BLaER1 treated with 17β-estradiol and CSF1 and Interleukin-3, amounts not matched to agents 10 nM and 100 nM (cell line): ENCODE measurements at regions not wholly inside any gene's neighbourhood (a gene's known extent, or its start where the extent isn't known, plus 50 kb on each side); places are given as distances from the start of the nearest gene placed in this dataset.

Experiments used
- H3K27ac ChIP-seq, 11 experiments: shearing (Covaris generic); formaldehyde crosslinking; 2 replicates each; pipeline ENCODE4 v1.8.1; 2022
- H3K27me3 ChIP-seq, 11 experiments: shearing (Covaris generic); formaldehyde crosslinking; 2 replicates each; pipeline ENCODE4 v1.8.1; 2022
- H3K36me3 ChIP-seq, 11 experiments: shearing (Covaris generic); formaldehyde crosslinking; 2 replicates each; pipeline ENCODE4 v1.8.1; 2022
- H3K4me1 ChIP-seq, 10 experiments: shearing (Covaris generic); formaldehyde crosslinking; 2 replicates each; pipeline ENCODE4 v1.8.1; 2022
- H3K4me2 ChIP-seq, 11 experiments: shearing (Covaris generic); formaldehyde crosslinking; 2 replicates each; pipeline ENCODE4 v1.8.1; 2022
- H3K4me3 ChIP-seq, 10 experiments: shearing (Covaris generic); formaldehyde crosslinking; 2 replicates each; pipeline ENCODE4 v1.8.1; 2022
- H3K9ac ChIP-seq, 11 experiments: shearing (Covaris generic); formaldehyde crosslinking; 2 replicates each; pipeline ENCODE4 v1.8.1; 2022
- H3K9me3 ChIP-seq, 11 experiments: shearing (Covaris generic); formaldehyde crosslinking; replicated peaks in 1 of 11; 2 replicates each; pipeline ENCODE4 v1.8.1; 2022
- H4K20me1 ChIP-seq, 11 experiments: shearing (Covaris generic); formaldehyde crosslinking; 2 replicates each; pipeline ENCODE4 v1.8.1; 2022
- Cebpa-rat ChIP-seq, 11 experiments: shearing (Covaris generic); IDR thresholded peaks; 2 replicates each; pipeline ENCODE4 v1.8.1; 2022

DNA sequence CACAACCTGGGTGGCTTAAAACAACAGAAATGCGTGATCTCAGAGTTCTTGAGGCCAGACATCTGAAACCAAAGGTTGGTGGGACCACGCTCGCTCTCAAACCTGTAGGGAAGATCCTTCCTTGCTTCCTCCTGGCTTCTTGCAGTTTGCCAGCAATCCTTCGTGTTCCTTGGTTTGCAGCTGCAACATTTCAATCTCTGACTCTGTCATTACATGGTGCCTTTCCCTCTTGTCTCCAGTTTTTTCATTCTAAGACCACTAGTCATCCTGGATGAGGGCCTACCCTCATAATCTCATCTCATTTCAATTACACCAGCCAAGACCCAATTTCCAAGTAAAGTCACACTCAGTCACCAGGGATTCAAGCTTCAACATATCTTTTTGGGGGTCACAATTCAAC lies 388.0 kb downstream of the GPM6A start:
- no peak for TF ChIP-seq Cebpa-rat (IDR thresholded peaks at IDR 0.05)
- no peaks in the 10 kb centered on the region for H3K36me3 ChIP-seq
- H3K4me2 ChIP-seq = no peak overlapping the region
- peaks cover 11 to 27% (median 17%) of the 10 kb centered on the region in 11 experiments; a peak in 20 of 22 replicates for H3K9me3 ChIP-seq
- H3K4me3 ChIP-seq = no peak overlapping the region
- no peaks in the 10 kb centered on the region for H3K27me3 ChIP-seq
- H3K9ac ChIP-seq = no peak overlapping the region
- H3K27ac ChIP-seq = no peak overlapping the region
- no peaks in the 10 kb centered on the region for H3K4me1 ChIP-seq
- no peaks in the 10 kb centered on the region for H4K20me1 ChIP-seq

- Histone ChIP-seq H3K36me3 (no peaks in the 10 kb centered on the region), H3K9ac (no peak overlapping the region), H3K27me3 (no peaks in the 10 kb centered on the region), H3K4me1 (no peaks in the 10 kb centered on the region), H3K4me3 (no peak overlapping the region), H3K4me2 (no peak overlapping the region), H3K9me3 (peaks cover 11 to 27% (median 17%) of the 10 kb centered on the region in 11 experiments; a peak in 20 of 22 replicates), H4K20me1 (no peaks in the 10 kb centered on the region), H3K27ac (no peak overlapping the region)
- TF ChIP-seq Cebpa-rat (IDR thresholded peaks at IDR 0.05) = no peak
Observed at GRCh38 chr4:175427751-175428150, 384.3 kb downstream of the GPM6A start.

- Histone ChIP-seq H3K27me3 (no peaks in the 10 kb centered on the region), H3K9me3 (peaks cover 11 to 20% (median 17%) of the 10 kb centered on the region in 11 experiments; a peak in 20 of 22 replicates), H3K4me3 (no peak overlapping the region), H3K9ac (no peak overlapping the region), H3K27ac (no peak overlapping the region), H3K4me2 (no peak overlapping the region), H3K4me1 (peaks cover 4 to 14% (median 10%) of the 10 kb centered on the region in 10 experiments; a peak in 17 of 20 replicates), H3K36me3 (no peaks in the 10 kb centered on the region), H4K20me1 (no peaks in the 10 kb centered on the region)
- no peak for TF ChIP-seq Cebpa-rat (IDR thresholded peaks at IDR 0.05)
Observed at GRCh38 chr4:175431694-175432093, 380.4 kb downstream of the GPM6A start.

DNA sequence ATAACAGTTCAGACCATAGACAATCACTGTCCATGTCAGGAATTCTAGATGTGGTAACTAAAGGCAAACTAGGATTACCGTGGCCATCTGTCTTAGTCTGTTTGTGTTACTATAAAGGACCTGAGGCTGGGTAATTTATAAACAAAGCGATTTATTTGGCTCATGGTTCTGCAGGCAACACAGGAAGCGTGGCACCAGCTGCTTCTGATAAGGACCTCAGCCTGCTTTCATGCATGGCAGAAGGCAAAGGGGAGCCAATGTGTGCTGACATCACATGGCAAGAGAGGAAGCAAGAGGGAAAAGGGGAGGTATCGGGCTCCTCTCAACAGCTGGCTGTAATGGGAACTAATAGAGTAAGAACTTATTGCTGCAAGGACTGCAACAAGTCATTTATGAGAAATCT lies 376.7 kb downstream of the GPM6A start:
- Histone ChIP-seq H3K9ac (peak overlapping the region in 3 of 11 experiments; percentile 41 to 46 (median 45); a peak in 1 of 22 replicates), H3K4me3 (no peak overlapping the region), H4K20me1 (no peaks in the 10 kb centered on the region), H3K36me3 (no peaks in the 10 kb centered on the region), H3K4me1 (peaks cover 4 to 14% (median 10%) of the 10 kb centered on the region in 10 experiments; a peak in 17 of 20 replicates), H3K9me3 (0 out of 22 replicates have a peak, but pooled peaks cover 0 to 6% (median 0%) of the 10 kb centered on the region in 11 experiments), H3K4me2 (peak overlapping the region in 10 of 11 experiments; percentile 21 to 64 (median 55); a peak in 20 of 22 replicates), H3K27me3 (no peaks in the 10 kb centered on the region), H3K27ac (peak overlapping the region in 8 of 11 experiments; percentile 54 to 77 (median 71); a peak in 16 of 22 replicates)
- peak in 7 of 11 experiments; percentile 34 to 91 (median 79); a peak in 10 of 22 replicates for TF ChIP-seq Cebpa-rat (IDR thresholded peaks at IDR 0.05)

DNA sequence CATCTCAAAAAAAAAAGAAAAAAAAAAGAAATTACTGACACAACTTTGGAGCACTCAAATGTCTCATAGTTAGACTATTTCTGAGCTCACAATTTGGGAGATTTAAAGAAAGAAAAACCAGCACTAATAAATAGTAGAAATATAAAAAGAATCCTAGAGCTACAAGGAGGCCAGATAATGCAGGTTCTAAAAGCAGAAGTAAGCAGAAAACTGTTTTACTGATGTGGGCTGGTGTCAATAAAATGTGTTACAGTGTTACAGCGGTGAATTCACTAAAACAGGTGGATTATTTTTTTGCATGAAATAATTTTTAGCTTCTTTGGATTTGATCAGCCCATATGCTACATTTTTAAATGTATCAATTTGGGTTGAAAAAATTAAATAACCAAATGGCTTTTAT lies 375.9 kb downstream of the GPM6A start:
- peaks cover 4 to 14% (median 10%) of the 10 kb centered on the region in 10 experiments; a peak in 17 of 20 replicates for H3K4me1 ChIP-seq
- H3K27me3 ChIP-seq = no peaks in the 10 kb centered on the region
- H3K36me3 ChIP-seq = no peaks in the 10 kb centered on the region
- no peak for TF ChIP-seq Cebpa-rat (IDR thresholded peaks at IDR 0.05)
- H3K27ac ChIP-seq = peak overlapping the region in 8 of 11 experiments; percentile 54 to 77 (median 70); a peak in 17 of 22 replicates
- H3K9me3 ChIP-seq = 0 out of 22 replicates have a peak, but pooled peaks cover 0 to 6% (median 0%) of the 10 kb centered on the region in 11 experiments
- H3K4me2 ChIP-seq = peak overlapping the region in 8 of 11 experiments; percentile 30 to 64 (median 56); a peak in 12 of 22 replicates
- H4K20me1 ChIP-seq = no peaks in the 10 kb centered on the region
- no peak overlapping the region for H3K4me3 ChIP-seq
- H3K9ac ChIP-seq = peak overlapping the region in 2 of 11 experiments; percentile 41 to 45; a peak in 2 of 22 replicates

- H3K4me1 ChIP-seq = peaks cover 0 to 7% (median 3%) of the 10 kb centered on the region in 10 experiments; a peak in 16 of 20 replicates
- H4K20me1 ChIP-seq = no peaks in the 10 kb centered on the region
- no peak overlapping the region for H3K4me2 ChIP-seq
- no peaks in the 10 kb centered on the region for H3K27me3 ChIP-seq
- H3K9me3 ChIP-seq = 0 out of 22 replicates have a peak, but pooled peaks cover 0 to 6% (median 0%) of the 10 kb centered on the region in 11 experiments
- H3K27ac ChIP-seq = no peak overlapping the region
- no peak for TF ChIP-seq Cebpa-rat (IDR thresholded peaks at IDR 0.05)
- no peak overlapping the region for H3K4me3 ChIP-seq
- H3K36me3 ChIP-seq = no peaks in the 10 kb centered on the region
- no peak overlapping the region for H3K9ac ChIP-seq
Observed at GRCh38 chr4:175440786-175441185, 371.3 kb downstream of the GPM6A start.

- Histone ChIP-seq H3K27ac (no peak overlapping the region), H3K9me3 (0 out of 22 replicates have a peak, but pooled peaks cover 0 to 6% (median 0%) of the 10 kb centered on the region in 11 experiments), H3K4me2 (no peak overlapping the region), H3K4me1 (peaks cover 0 to 2% (median 0%) of the 10 kb centered on the region in 10 experiments; a peak in 4 of 20 replicates), H3K9ac (no peak overlapping the region), H4K20me1 (no peaks in the 10 kb centered on the region), H3K4me3 (no peak overlapping the region), H3K27me3 (no peaks in the 10 kb centered on the region), H3K36me3 (no peaks in the 10 kb centered on the region)
- TF ChIP-seq Cebpa-rat (IDR thresholded peaks at IDR 0.05) = no peak
Observed at GRCh38 chr4:175441256-175441655, 370.8 kb downstream of the GPM6A start.

- TF ChIP-seq Cebpa-rat (IDR thresholded peaks at IDR 0.05) = no peak
Observed at GRCh38 chr4:175443547-175443946, 368.5 kb downstream of the GPM6A start.

DNA sequence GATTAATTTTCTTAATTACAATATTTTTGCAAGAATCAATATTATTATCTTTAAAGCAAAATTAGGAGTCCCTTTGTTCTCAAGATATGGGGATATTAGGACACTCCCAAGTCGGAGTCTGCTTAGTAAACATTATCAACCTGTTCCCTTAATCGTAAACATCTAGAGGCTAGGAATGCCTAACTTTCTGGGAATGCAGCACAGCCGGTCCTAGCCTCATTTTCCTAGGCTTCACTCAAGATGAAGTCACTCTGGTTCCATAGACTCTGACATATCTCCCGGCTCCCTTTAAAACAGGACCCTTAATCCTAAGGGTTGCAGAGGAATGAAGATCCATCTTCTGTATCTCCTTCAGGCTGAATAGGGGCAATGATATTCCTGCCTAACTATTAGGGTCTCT lies 367.6 kb downstream of the GPM6A start:
- Histone ChIP-seq H4K20me1 (no peaks in the 10 kb centered on the region), H3K4me3 (no peak overlapping the region), H3K4me2 (no peak overlapping the region), H3K9ac (no peak overlapping the region), H3K9me3 (0 out of 22 replicates have a peak, but pooled peaks cover 0 to 5% (median 0%) of the 10 kb centered on the region in 11 experiments), H3K4me1 (no peaks in the 10 kb centered on the region), H3K36me3 (no peaks in the 10 kb centered on the region), H3K27ac (no peak overlapping the region), H3K27me3 (no peaks in the 10 kb centered on the region)
- no peak for TF ChIP-seq Cebpa-rat (IDR thresholded peaks at IDR 0.05)

More at GRCh38 chr4:175443547-175443946, 368.5 kb downstream of the GPM6A start:
- no peaks in the 10 kb centered on the region for H3K4me1 ChIP-seq
- H4K20me1 ChIP-seq = no peaks in the 10 kb centered on the region
- 0 out of 22 replicates have a peak, but pooled peaks cover 0 to 5% (median 0%) of the 10 kb centered on the region in 11 experiments for H3K9me3 ChIP-seq
- H3K4me2 ChIP-seq = no peak overlapping the region
- no peak overlapping the region for H3K27ac ChIP-seq
- H3K9ac ChIP-seq = no peak overlapping the region
- H3K4me3 ChIP-seq = no peak overlapping the region
- H3K36me3 ChIP-seq = no peaks in the 10 kb centered on the region
- no peaks in the 10 kb centered on the region for H3K27me3 ChIP-seq
